ENCODE measurements at regions not wholly inside any gene's neighbourhood (a gene's known extent, or its start where the extent isn't known, plus 50 kb on each side); places are given as distances from the start of the nearest gene placed in this dataset.

- WGBS (ENCODE audit: extremely low coverage, insufficient coverage, low lambda C conversion rate) = no CpG with 5 or more reads among the region's 1 CpG
- Histone ChIP-seq H4K8ac (ENCODE audit: low read depth, low read length) (no peak overlapping the region), H3K18ac (ENCODE audit: low read length) (no peak overlapping the region), H3K9ac (ENCODE audit: low read length) (no peak overlapping the region), H3K56ac (ENCODE audit: low read length) (no peak overlapping the region), H2BK120ac (ENCODE audit: low read depth, low read length) (no peak overlapping the region), H3K4me1 (ENCODE audit: control insufficient read depth, low read depth, low read length) (no peaks in the 10 kb centered on the region), H3K79me1 (ENCODE audit: low read length) (no peaks in the 10 kb centered on the region), H2BK5ac (ENCODE audit: low read length) (no peak overlapping the region), H3K4me2 (ENCODE audit: low read length) (no peak overlapping the region), H2BK15ac (replicated peaks; ENCODE audit: low read depth) (no peak overlapping the region), H4K5ac (ENCODE audit: low read length) (no peak overlapping the region), H3K4me3 (ENCODE audit: low read length) (no peak overlapping the region), H3K36me3 (ENCODE audit: control insufficient read depth, insufficient read depth, low read length) (no peaks in the 10 kb centered on the region), H3K4ac (ENCODE audit: low read depth, low read length) (no peak overlapping the region), H3K27me3 (ENCODE audit: insufficient read depth, low read length, poor library complexity) (no peaks in the 10 kb centered on the region), H2AK5ac (ENCODE audit: low read length) (no peak overlapping the region), H3K23ac (ENCODE audit: low read length) (no peak overlapping the region), H3K79me2 (ENCODE audit: control insufficient read depth, insufficient read depth, low read length) (no peaks in the 10 kb centered on the region), H3K27ac (ENCODE audit: low read depth, low read length) (no peak overlapping the region)
- DNase-seq = no peak
Observed at GRCh38 chr6:128767150-128767549, 115.8 kb upstream of the LAMA2 start.

- no peak overlapping the region for H2BK120ac ChIP-seq (ENCODE audit: low read depth, low read length)
- H3K9ac ChIP-seq (ENCODE audit: low read length) = no peak overlapping the region
- H3K4ac ChIP-seq (ENCODE audit: low read depth, low read length) = no peak overlapping the region
- no peaks in the 10 kb centered on the region for H3K79me1 ChIP-seq (ENCODE audit: low read length)
- no peak overlapping the region for H2BK5ac ChIP-seq (ENCODE audit: low read length)
- H2BK15ac ChIP-seq (replicated peaks; ENCODE audit: low read depth) = no peak overlapping the region
- no peak overlapping the region for H3K18ac ChIP-seq (ENCODE audit: low read length)
- H3K4me3 ChIP-seq (ENCODE audit: low read length) = no peak overlapping the region
- no peak overlapping the region for H4K8ac ChIP-seq (ENCODE audit: low read depth, low read length)
- no peak for DNase-seq
- no peaks in the 10 kb centered on the region for H3K4me1 ChIP-seq (ENCODE audit: control insufficient read depth, low read depth, low read length)
- H3K36me3 ChIP-seq (ENCODE audit: control insufficient read depth, insufficient read depth, low read length) = no peaks in the 10 kb centered on the region
- H3K4me2 ChIP-seq (ENCODE audit: low read length) = no peak overlapping the region
- H3K23ac ChIP-seq (ENCODE audit: low read length) = no peak overlapping the region
- H3K27me3 ChIP-seq (ENCODE audit: insufficient read depth, low read length, poor library complexity) = no peaks in the 10 kb centered on the region
- H2AK5ac ChIP-seq (ENCODE audit: low read length) = no peak overlapping the region
- no peak overlapping the region for H3K56ac ChIP-seq (ENCODE audit: low read length)
- H4K5ac ChIP-seq (ENCODE audit: low read length) = no peak overlapping the region
- H3K27ac ChIP-seq (ENCODE audit: low read depth, low read length) = no peak overlapping the region
- H3K79me2 ChIP-seq (ENCODE audit: control insufficient read depth, insufficient read depth, low read length) = no peaks in the 10 kb centered on the region
- WGBS (ENCODE audit: extremely low coverage, insufficient coverage, low lambda C conversion rate) = no CpG with 5 or more reads among the region's 2 CpGs
Observed at GRCh38 chr6:128763599-128764300, 119.2 kb upstream of the LAMA2 start.

- Histone ChIP-seq H3K56ac (ENCODE audit: low read length) (no peak overlapping the region), H3K4me2 (ENCODE audit: low read length) (no peak overlapping the region), H2BK120ac (ENCODE audit: low read depth, low read length) (no peak overlapping the region), H3K9ac (ENCODE audit: low read length) (no peak overlapping the region), H3K36me3 (ENCODE audit: control insufficient read depth, insufficient read depth, low read length) (no peaks in the 10 kb centered on the region), H2BK5ac (ENCODE audit: low read length) (no peak overlapping the region), H3K18ac (ENCODE audit: low read length) (no peak overlapping the region), H3K79me1 (ENCODE audit: low read length) (no peaks in the 10 kb centered on the region), H3K4ac (ENCODE audit: low read depth, low read length) (no peak overlapping the region), H3K27ac (ENCODE audit: low read depth, low read length) (no peak overlapping the region), H2BK15ac (replicated peaks; ENCODE audit: low read depth) (no peak overlapping the region), H3K79me2 (ENCODE audit: control insufficient read depth, insufficient read depth, low read length) (no peaks in the 10 kb centered on the region), H4K8ac (ENCODE audit: low read depth, low read length) (no peak overlapping the region), H4K5ac (ENCODE audit: low read length) (no peak overlapping the region), H2AK5ac (ENCODE audit: low read length) (no peak overlapping the region), H3K4me3 (ENCODE audit: low read length) (no peak overlapping the region), H3K27me3 (ENCODE audit: insufficient read depth, low read length, poor library complexity) (no peaks in the 10 kb centered on the region), H3K4me1 (ENCODE audit: control insufficient read depth, low read depth, low read length) (no peaks in the 10 kb centered on the region), H3K23ac (ENCODE audit: low read length) (no peak overlapping the region)
- DNase-seq = no peak
- WGBS (ENCODE audit: extremely low coverage, insufficient coverage, low lambda C conversion rate) = no CpG with 5 or more reads among the region's 3 CpGs
Observed at GRCh38 chr6:128759901-128760300, 123.0 kb upstream of the LAMA2 start.

GRCh38 chr6:128759447-128759846 lies 123.5 kb upstream of the LAMA2 start:
- H2BK15ac ChIP-seq (replicated peaks; ENCODE audit: low read depth) = no peak overlapping the region
- no peak overlapping the region for H3K9ac ChIP-seq (ENCODE audit: low read length)
- H3K4me2 ChIP-seq (ENCODE audit: low read length) = no peak overlapping the region
- no peaks in the 10 kb centered on the region for H3K79me2 ChIP-seq (ENCODE audit: control insufficient read depth, insufficient read depth, low read length)
- H3K23ac ChIP-seq (ENCODE audit: low read length) = no peak overlapping the region
- H3K79me1 ChIP-seq (ENCODE audit: low read length) = no peaks in the 10 kb centered on the region
- H3K18ac ChIP-seq (ENCODE audit: low read length) = no peak overlapping the region
- H3K36me3 ChIP-seq (ENCODE audit: control insufficient read depth, insufficient read depth, low read length) = no peaks in the 10 kb centered on the region
- no peak overlapping the region for H3K27ac ChIP-seq (ENCODE audit: low read depth, low read length)
- no peak overlapping the region for H3K56ac ChIP-seq (ENCODE audit: low read length)
- H2BK120ac ChIP-seq (ENCODE audit: low read depth, low read length) = no peak overlapping the region
- H4K5ac ChIP-seq (ENCODE audit: low read length) = no peak overlapping the region
- no peak overlapping the region for H3K4ac ChIP-seq (ENCODE audit: low read depth, low read length)
- H4K8ac ChIP-seq (ENCODE audit: low read depth, low read length) = no peak overlapping the region
- no peaks in the 10 kb centered on the region for H3K4me1 ChIP-seq (ENCODE audit: control insufficient read depth, low read depth, low read length)
- H2AK5ac ChIP-seq (ENCODE audit: low read length) = no peak overlapping the region
- H3K4me3 ChIP-seq (ENCODE audit: low read length) = no peak overlapping the region
- no peak for DNase-seq
- no peak overlapping the region for H2BK5ac ChIP-seq (ENCODE audit: low read length)
- H3K27me3 ChIP-seq (ENCODE audit: insufficient read depth, low read length, poor library complexity) = no peaks in the 10 kb centered on the region

- no peaks in the 10 kb centered on the region for H3K79me2 ChIP-seq (ENCODE audit: control insufficient read depth, insufficient read depth, low read length)
- H2BK15ac ChIP-seq (replicated peaks; ENCODE audit: low read depth) = no peak overlapping the region
- H3K56ac ChIP-seq (ENCODE audit: low read length) = no peak overlapping the region
- no peak overlapping the region for H2AK5ac ChIP-seq (ENCODE audit: low read length)
- H3K27me3 ChIP-seq (ENCODE audit: insufficient read depth, low read length, poor library complexity) = no peaks in the 10 kb centered on the region
- no peak overlapping the region for H4K8ac ChIP-seq (ENCODE audit: low read depth, low read length)
- no peaks in the 10 kb centered on the region for H3K79me1 ChIP-seq (ENCODE audit: low read length)
- H3K23ac ChIP-seq (ENCODE audit: low read length) = no peak overlapping the region
- no peak overlapping the region for H3K9ac ChIP-seq (ENCODE audit: low read length)
- no peak overlapping the region for H3K4me3 ChIP-seq (ENCODE audit: low read length)
- H3K36me3 ChIP-seq (ENCODE audit: control insufficient read depth, insufficient read depth, low read length) = no peaks in the 10 kb centered on the region
- no peak overlapping the region for H3K4ac ChIP-seq (ENCODE audit: low read depth, low read length)
- no peak overlapping the region for H3K27ac ChIP-seq (ENCODE audit: low read depth, low read length)
- no peaks in the 10 kb centered on the region for H3K4me1 ChIP-seq (ENCODE audit: control insufficient read depth, low read depth, low read length)
- H2BK5ac ChIP-seq (ENCODE audit: low read length) = no peak overlapping the region
- H2BK120ac ChIP-seq (ENCODE audit: low read depth, low read length) = no peak overlapping the region
- H3K18ac ChIP-seq (ENCODE audit: low read length) = no peak overlapping the region
- DNase-seq = no peak
- no peak overlapping the region for H3K4me2 ChIP-seq (ENCODE audit: low read length)
- H4K5ac ChIP-seq (ENCODE audit: low read length) = no peak overlapping the region
Observed at GRCh38 chr6:128757961-128758360, 125.0 kb upstream of the LAMA2 start.

- no peak for DNase-seq
- Histone ChIP-seq H2AK5ac (ENCODE audit: low read length) (no peak overlapping the region), H3K56ac (ENCODE audit: low read length) (no peak overlapping the region), H3K79me2 (ENCODE audit: control insufficient read depth, insufficient read depth, low read length) (no peaks in the 10 kb centered on the region), H3K4ac (ENCODE audit: low read depth, low read length) (no peak overlapping the region), H3K23ac (ENCODE audit: low read length) (no peak overlapping the region), H4K5ac (ENCODE audit: low read length) (no peak overlapping the region), H3K4me1 (ENCODE audit: control insufficient read depth, low read depth, low read length) (no peaks in the 10 kb centered on the region), H3K27me3 (ENCODE audit: insufficient read depth, low read length, poor library complexity) (no peaks in the 10 kb centered on the region), H3K4me3 (ENCODE audit: low read length) (no peak overlapping the region), H3K79me1 (ENCODE audit: low read length) (no peaks in the 10 kb centered on the region), H2BK120ac (ENCODE audit: low read depth, low read length) (no peak overlapping the region), H3K27ac (ENCODE audit: low read depth, low read length) (no peak overlapping the region), H2BK5ac (ENCODE audit: low read length) (no peak overlapping the region), H3K4me2 (ENCODE audit: low read length) (no peak overlapping the region), H4K8ac (ENCODE audit: low read depth, low read length) (no peak overlapping the region), H3K36me3 (ENCODE audit: control insufficient read depth, insufficient read depth, low read length) (no peaks in the 10 kb centered on the region), H3K9ac (ENCODE audit: low read length) (no peak overlapping the region), H3K18ac (ENCODE audit: low read length) (no peak overlapping the region), H2BK15ac (replicated peaks; ENCODE audit: low read depth) (no peak overlapping the region)
- no CpG with 5 or more reads among the region's 5 CpGs for WGBS (ENCODE audit: extremely low coverage, insufficient coverage, low lambda C conversion rate)
Observed at GRCh38 chr6:128754658-128755256, 128.2 kb upstream of the LAMA2 start.

All from mesendoderm (in vitro differentiated cells).